GM21381 (cell line): ENCODE measurements at regions not wholly inside any gene's neighbourhood (a gene's known extent, or its start where the extent isn't known, plus 50 kb on each side); places are given as distances from the start of the nearest gene placed in this dataset.
"Not testable (repeated sequence)": the region's sequence is repeated elsewhere in the genome, so short reads cannot be mapped to it uniquely, and the experiment has no call there.

Source experiments
- ATAC-seq: cut with Tn5 transposase; IDR thresholded peaks from one replicate; pipeline ENCODE4 v1.9.1; 2021; ENCODE audit warnings: mild to moderate bottlenecking, moderate library complexity; ENCODE audit not compliant: unreplicated experiment

- ATAC-seq, result no peak
These were observed 58.6 kb upstream of the SLC38A4 start for GRCh38 chr12:46884362-46884761.

- no peak for ATAC-seq
These were observed 60.8 kb upstream of the SLC38A4 start for GRCh38 chr12:46886541-46887041.

- no peak for ATAC-seq
These were observed 62.1 kb upstream of the SLC38A4 start for GRCh38 chr12:46887870-46888269.

GRCh38 chr12:46888568-46888967, 62.8 kb upstream of the SLC38A4 start:
- ATAC-seq, result no peak

- no peak for ATAC-seq
These were observed 65.5 kb upstream of the SLC38A4 start for GRCh38 chr12:46891306-46891705.

GRCh38 chr12:46892034-46892705, 66.4 kb upstream of the SLC38A4 start:
- no peak for ATAC-seq

- no peak for ATAC-seq
These were observed 67.1 kb upstream of the SLC38A4 start for GRCh38 chr12:46892887-46893286.

GRCh38 chr12:46893434-46893833, 67.6 kb upstream of the SLC38A4 start:
- ATAC-seq, result no peak

- ATAC-seq, result no peak
These were observed 69.9 kb upstream of the SLC38A4 start for GRCh38 chr12:46895726-46896125.

GRCh38 chr12:46896680-46897079, 70.9 kb upstream of the SLC38A4 start:
- no peak for ATAC-seq

- no peak for ATAC-seq
These were observed 72.5 kb upstream of the SLC38A4 start for GRCh38 chr12:46898152-46898931.

GRCh38 chr12:46898989-46899388, 73.2 kb upstream of the SLC38A4 start:
- no peak for ATAC-seq

- ATAC-seq, result no peak
These were observed 75.1 kb upstream of the SLC38A4 start for GRCh38 chr12:46900734-46901463.

- no peak for ATAC-seq
These were observed 75.8 kb upstream of the SLC38A4 start for GRCh38 chr12:46901464-46902205.

- no peak for ATAC-seq
These were observed 77.3 kb upstream of the SLC38A4 start for GRCh38 chr12:46903058-46903457.

- ATAC-seq, result no peak
These were observed 78.8 kb upstream of the SLC38A4 start for GRCh38 chr12:46904406-46905238.

GRCh38 chr12:46905239-46905627, 79.4 kb upstream of the SLC38A4 start:
- ATAC-seq, result not testable (repeated sequence)

- no peak for ATAC-seq
These were observed 82.0 kb upstream of the SLC38A4 start for GRCh38 chr12:46907791-46908190.

- no peak for ATAC-seq
These were observed 82.6 kb upstream of the SLC38A4 start for GRCh38 chr12:46908236-46908935.
